HCT116 (cell line): ENCODE measurements at regions not wholly inside any gene's neighbourhood (a gene's known extent, or its start where the extent isn't known, plus 50 kb on each side); places are given as distances from the start of the nearest gene placed in this dataset.

ENCODE experiments used
- ATAC-seq: fragments of 200-7000 bp; cut with Tn5 transposase; 2 replicates; pipeline ENCODE4 v1.9.1; 2020; ENCODE audit warnings: mild to moderate bottlenecking, moderate library complexity
- BruUV-seq: library from RNA; stranded (reverse); fragments of 400-500 nt; replicated peaks from 2 replicates; lab custom pipeline; 2021; lab: Mats Ljungman, UMichigan
- CTCF ChIA-PET: fragments of 300-600 bp; sonication (Branson Sonifier 250); formaldehyde crosslinking; loops from one replicate; lab custom pipeline; 2021; ENCODE audit warnings: antibody characterized with exemption; lab: Charles Lee
- POLR2A ChIA-PET: fragments of 300-600, 350-600 bp; sonication (Branson Sonifier 250); formaldehyde crosslinking; loops from one replicate; lab custom pipeline; 2021; ENCODE audit warnings: antibody characterized with exemption; lab: Charles Lee
- RAD21 ChIA-PET, 2 experiments: fragments of 300-600 bp; sonication (Branson Sonifier 250); formaldehyde crosslinking; loops; one replicate each; lab custom pipeline; 2023; ENCODE audit warnings: low total read pairs in 2 of 2; ENCODE audit not compliant: uncharacterized antibody in 2 of 2, unreplicated experiment in 2 of 2, low non-redundant PET in 1 of 2; lab: Charles Lee
- DNase-seq: peaks from one replicate; pipeline ENCODE4 v3.0.0-alpha.2; 2010; ENCODE audit warnings: low read depth, low spot score
- H2AFZ ChIP-seq: fragments of 200-600 bp; shearing (Covaris generic), sonication (generic); 2 replicates; pipeline ENCODE4 v1.6.1; 2017; ENCODE audit warnings: low read depth, mixed run types, mixed read lengths, antibody characterized with exemption, low read length; ENCODE audit not compliant: poor library complexity, severe bottlenecking
- H3K27ac ChIP-seq: 2 replicates; pipeline ENCODE4 v1.5.1; 2012; ENCODE audit warnings: low read depth, low read length
- H3K27me3 ChIP-seq: fragments of 200-600 bp; sonication (generic); 2 replicates; pipeline ENCODE4 v1.6.1; 2016; ENCODE audit warnings: mixed run types, low read length, mixed read lengths; ENCODE audit not compliant: insufficient read depth
- H3K36me3 ChIP-seq, 2 experiments: fragments of 200-500 bp in 1 of 2; fragments of 200-600 bp in 1 of 2; sonication (Bioruptor generic) in 1 of 2; sonication (generic) in 1 of 2; 2 replicates each; pipeline versions ENCODE4 v1.5.1 to v1.6.1; 2014 to 2016; ENCODE audit warnings: low read length in 2 of 2, inconsistent platforms in 1 of 2, mixed read lengths in 1 of 2, mixed run types in 1 of 2; ENCODE audit not compliant: insufficient read depth in 2 of 2, control insufficient read depth in 1 of 2
- H3K4me1 ChIP-seq, 2 experiments: fragments of 200-600 bp in 1 of 2; sonication (generic) in 1 of 2; 2 replicates each; pipeline versions ENCODE4 v1.5.1 to v1.6.1; 2012 to 2017; ENCODE audit warnings: low read length in 2 of 2, inconsistent platforms in 1 of 2, mild to moderate bottlenecking in 1 of 2, mixed read lengths in 1 of 2, mixed run types in 1 of 2, moderate library complexity in 1 of 2; ENCODE audit not compliant: insufficient read depth in 2 of 2, control insufficient read depth in 1 of 2
- H3K4me2 ChIP-seq: fragments of 200-600 bp; sonication (generic); 2 replicates; pipeline ENCODE4 v1.6.1; 2017; ENCODE audit warnings: mixed run types, low read length, mixed read lengths
- H3K4me3 ChIP-seq, 2 experiments: fragments of 200-600 bp in 1 of 2; sonication (generic) in 1 of 2; replicated peaks in 1 of 2; 2 replicates each; pipeline ENCODE4 v1.5.1; 2011 to 2016; ENCODE audit warnings: low read length in 2 of 2, control low read depth in 1 of 2, low read depth in 1 of 2, mild to moderate bottlenecking in 1 of 2, mixed read lengths in 1 of 2, mixed run types in 1 of 2
- H3K79me2 ChIP-seq: fragments of 200-600 bp; sonication (generic); 2 replicates; pipeline ENCODE4 v1.6.1; 2017; ENCODE audit warnings: mild to moderate bottlenecking, mixed run types, low read length, moderate library complexity, mixed read lengths; ENCODE audit not compliant: insufficient read depth
- H3K9ac ChIP-seq: fragments of 200-600 bp; sonication (generic); 2 replicates; pipeline ENCODE4 v1.6.1; 2016; ENCODE audit warnings: low read length, mixed read lengths
- H3K9me2 ChIP-seq: fragments of 200-600 bp; sonication (generic), shearing (Covaris generic); 2 replicates; pipeline ENCODE4 v1.6.1; 2017; ENCODE audit warnings: mixed run types, mild to moderate bottlenecking, moderate library complexity; ENCODE audit not compliant: insufficient read depth
- H3K9me3 ChIP-seq, 2 experiments: fragments of 200-500 bp in 1 of 2; fragments of 200-600 bp in 1 of 2; sonication (Bioruptor generic) in 1 of 2; sonication (generic) in 1 of 2; 2 replicates each; pipeline ENCODE4 v1.6.1; 2014 to 2017; ENCODE audit warnings: low read length in 2 of 2, mixed read lengths in 2 of 2, inconsistent platforms in 1 of 2, low read depth in 1 of 2, mild to moderate bottlenecking in 1 of 2, mixed run types in 1 of 2, moderate library complexity in 1 of 2; ENCODE audit not compliant: control insufficient read depth in 1 of 2, insufficient read depth in 1 of 2
- H4K20me1 ChIP-seq: fragments of 200-600 bp; sonication (generic), shearing (Covaris generic); 2 replicates; pipeline ENCODE4 v1.6.1; 2017; ENCODE audit warnings: mixed run types, mild to moderate bottlenecking, moderate library complexity; ENCODE audit not compliant: insufficient read depth
- CBX3 ChIP-seq: IDR thresholded peaks from 2 replicates; pipeline ENCODE4 v1.6.1; 2012; ENCODE audit warnings: low read depth
- CEBPB ChIP-seq: IDR thresholded peaks from 2 replicates; pipeline ENCODE4 v1.6.1; 2012; ENCODE audit warnings: low read depth
- EZH2phosphoT487 ChIP-seq: fragments of 200-600 bp; IDR thresholded peaks from 2 replicates; pipeline ENCODE4 v1.6.1; 2018; ENCODE audit warnings: antibody characterized with exemption, borderline replicate concordance
- FOSL1 ChIP-seq: IDR thresholded peaks from 2 replicates; pipeline ENCODE4 v1.6.1; 2012; ENCODE audit warnings: low read depth
- JUND ChIP-seq: IDR thresholded peaks from 2 replicates; pipeline ENCODE4 v1.6.1; 2012
- REST ChIP-seq: IDR thresholded peaks from 2 replicates; pipeline ENCODE4 v1.6.1; 2012; ENCODE audit warnings: low read depth
- SIN3A ChIP-seq: IDR thresholded peaks from 2 replicates; pipeline ENCODE4 v1.6.1; 2012; ENCODE audit warnings: low read depth
- SRF ChIP-seq: IDR thresholded peaks from 2 replicates; pipeline ENCODE4 v1.6.1; 2012; ENCODE audit warnings: low read depth
- ZNF274 ChIP-seq: fragments of 200-500 bp; sonication (Bioruptor generic); IDR thresholded peaks from 2 replicates; pipeline ENCODE4 v1.6.1; 2014; ENCODE audit warnings: mild to moderate bottlenecking, low read depth, low read length, inconsistent platforms
- intact Hi-C: fragments of 100-400 bp; cut with micrococcal nuclease; formaldehyde crosslinking; loops from 2 replicates; pipeline ENCODE4 v1.10.0; 2022

GRCh38 chr13:83414393-83414792, 467.9 kb downstream of the SLITRK1 start:
- no peak for ATAC-seq
- Histone ChIP-seq H3K4me2 (no peak overlapping the region), H3K9me3 (no peaks in the 10 kb centered on the region), H3K27me3 (no peaks in the 10 kb centered on the region), H3K9me2 (no peaks in the 10 kb centered on the region), H2AFZ (no peak overlapping the region), H3K79me2 (no peaks in the 10 kb centered on the region), H3K4me1 (no peaks in the 10 kb centered on the region), H3K4me3 (no peak overlapping the region), H3K27ac (no peak overlapping the region), H4K20me1 (no peaks in the 10 kb centered on the region), H3K9ac (no peak overlapping the region), H3K36me3 (no peaks in the 10 kb centered on the region)
- RAD21 ChIA-PET: no interaction called here
- TF ChIP-seq JUND: no peak
- TF ChIP-seq SRF: no peak
- no peak for TF ChIP-seq SIN3A
- no peak for TF ChIP-seq CEBPB
- TF ChIP-seq REST: no peak
- no peak for TF ChIP-seq CBX3
- TF ChIP-seq FOSL1: no peak
- no peak for TF ChIP-seq ZNF274
- CTCF ChIA-PET: no interaction called here
- no TSS peak for BruUV-seq
- POLR2A ChIA-PET: no interaction called here
- intact Hi-C loops: loop anchor here (5.0 kb wide), 1 partner anchor 193 kb away; no protein-coding TSS in a partner anchor
- DNase-seq: no peak

- Histone ChIP-seq H3K79me2 (no peaks in the 10 kb centered on the region), H2AFZ (no peak overlapping the region), H3K4me1 (no peaks in the 10 kb centered on the region), H3K4me2 (no peak overlapping the region), H3K36me3 (no peaks in the 10 kb centered on the region), H4K20me1 (no peaks in the 10 kb centered on the region), H3K27me3 (no peaks in the 10 kb centered on the region), H3K4me3 (no peak overlapping the region), H3K9me3 (no peaks in the 10 kb centered on the region), H3K27ac (no peak overlapping the region), H3K9me2 (no peaks in the 10 kb centered on the region), H3K9ac (no peak overlapping the region)
- ChIA-PET CTCF (no interaction called here), POLR2A (no interaction called here), RAD21 (no interaction called here)
- DNase-seq (no peak), ATAC-seq (no peak)
- intact Hi-C loops: no loop called here
- BruUV-seq: no TSS peak
- TF ChIP-seq CBX3 (no peak), CEBPB (no peak), EZH2phosphoT487 (no peak)
Observed at GRCh38 chr13:83386609-83387008, 495.7 kb downstream of the SLITRK1 start.
